K562 (cell line): ENCODE measurements at regions not wholly inside any gene's neighbourhood (a gene's known extent, or its start where the extent isn't known, plus 50 kb on each side); places are given as distances from the start of the nearest gene placed in this dataset.

Source experiments
- BRF1 ChIP-seq: IDR thresholded peaks from 3 replicates; pipeline ENCODE4 v1.6.1; 2011; ENCODE audit warnings: borderline replicate concordance, mild to moderate bottlenecking; ENCODE audit not compliant: insufficient read length; ENCODE audit errors: extremely low read depth
- MAFK ChIP-seq: IDR thresholded peaks from 2 replicates; pipeline ENCODE4 v1.6.1; 2011; ENCODE audit warnings: low read length, improper control_type of control experiment
- MEIS2 ChIP-seq: fragments of 450-650 bp; IDR thresholded peaks from 2 replicates; pipeline ENCODE4 v1.6.1; 2014; ENCODE audit warnings: mild to moderate bottlenecking; ENCODE audit not compliant: partially characterized antibody
- SRSF9 ChIP-seq: fragments of 200-400 bp; formaldehyde crosslinking; IDR thresholded peaks from 2 replicates; pipeline ENCODE4 v1.6.1; 2017; ENCODE audit warnings: low read depth, low read length, borderline replicate concordance
- ZNF140 ChIP-seq: fragments of 250-450 bp; sonication (Bioruptor Pico); IDR thresholded peaks from 2 replicates; pipeline ENCODE4 v1.8.0; 2021; ENCODE audit warnings: moderate library complexity, mild to moderate bottlenecking, inconsistent platforms
- ZNF584 ChIP-seq: fragments of 200-800 bp; sonication (Bioruptor generic); IDR thresholded peaks from 2 replicates; pipeline ENCODE4 v1.6.1; 2016; ENCODE audit warnings: low read depth, mild to moderate bottlenecking, missing genetic modification characterization, missing compliant biosample characterization
- ZNF778 ChIP-seq: fragments of 450-650 bp; formaldehyde crosslinking; IDR thresholded peaks from 2 replicates; pipeline ENCODE4 v1.4.0; 2020; ENCODE audit warnings: mild to moderate bottlenecking, moderate library complexity
- TF ChIP-seq, protein P1 (sequence below): fragments of 200-400 bp; formaldehyde crosslinking; IDR thresholded peaks from 2 replicates; pipeline ENCODE4 v1.6.1; 2017; ENCODE audit warnings: mild to moderate bottlenecking, low read depth, low read length, moderate library complexity
- TF ChIP-seq, protein P2 (sequence below): fragments of 200-600 bp; sonication (generic); IDR thresholded peaks from one replicate; pipeline ENCODE4 v1.6.1; 2012; ENCODE audit warnings: mild to moderate bottlenecking, low read depth, low read length, inconsistent platforms
- TF ChIP-seq, protein P3 (sequence below): fragments of 250-450 bp; sonication (Bioruptor Pico); IDR thresholded peaks from 2 replicates; pipeline ENCODE4 v1.4.0; 2020; ENCODE audit warnings: mild to moderate bottlenecking, moderate library complexity

DNA sequence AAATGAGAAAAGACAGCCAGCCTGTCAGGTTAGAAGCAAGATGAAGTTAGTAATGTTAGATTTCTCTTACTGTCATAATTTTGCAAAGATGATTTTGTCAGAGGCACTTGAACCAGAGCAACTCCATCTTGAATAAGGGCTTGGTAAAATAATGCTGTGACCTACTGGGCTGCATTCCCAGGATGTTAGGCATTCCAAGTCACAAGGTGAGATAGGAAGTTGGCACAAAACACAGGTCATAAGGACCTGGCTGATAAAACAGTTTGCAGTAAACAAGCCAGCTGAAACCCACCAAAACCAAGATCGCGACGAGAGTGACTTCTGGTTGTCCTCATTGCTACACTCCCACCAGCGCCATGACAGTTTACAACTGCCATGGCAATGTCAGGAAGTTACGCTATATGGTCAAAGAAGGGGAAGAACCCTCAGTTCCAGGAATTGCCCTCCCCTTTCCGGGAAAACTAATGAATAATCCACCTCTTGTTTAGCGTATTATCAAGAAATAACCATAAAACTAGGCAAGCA, 1313.5 kb upstream of the TMEM132C start (continued):
- TF ChIP-seq, protein P1, sequence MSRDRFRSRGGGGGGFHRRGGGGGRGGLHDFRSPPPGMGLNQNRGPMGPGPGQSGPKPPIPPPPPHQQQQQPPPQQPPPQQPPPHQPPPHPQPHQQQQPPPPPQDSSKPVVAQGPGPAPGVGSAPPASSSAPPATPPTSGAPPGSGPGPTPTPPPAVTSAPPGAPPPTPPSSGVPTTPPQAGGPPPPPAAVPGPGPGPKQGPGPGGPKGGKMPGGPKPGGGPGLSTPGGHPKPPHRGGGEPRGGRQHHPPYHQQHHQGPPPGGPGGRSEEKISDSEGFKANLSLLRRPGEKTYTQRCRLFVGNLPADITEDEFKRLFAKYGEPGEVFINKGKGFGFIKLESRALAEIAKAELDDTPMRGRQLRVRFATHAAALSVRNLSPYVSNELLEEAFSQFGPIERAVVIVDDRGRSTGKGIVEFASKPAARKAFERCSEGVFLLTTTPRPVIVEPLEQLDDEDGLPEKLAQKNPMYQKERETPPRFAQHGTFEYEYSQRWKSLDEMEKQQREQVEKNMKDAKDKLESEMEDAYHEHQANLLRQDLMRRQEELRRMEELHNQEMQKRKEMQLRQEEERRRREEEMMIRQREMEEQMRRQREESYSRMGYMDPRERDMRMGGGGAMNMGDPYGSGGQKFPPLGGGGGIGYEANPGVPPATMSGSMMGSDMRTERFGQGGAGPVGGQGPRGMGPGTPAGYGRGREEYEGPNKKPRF = no peak
- TF ChIP-seq SRSF9 (no peak), MAFK (no peak), ZNF140 (CRISPR knock-in tag) (0 out of 2 replicates have a peak, but pooled peaks have one; percentile 12), ZNF584 (peak; percentile 99), MEIS2 (peak; percentile 51), ZNF778 (no peak), BRF1 (no peak)
- TF ChIP-seq, protein P2, sequence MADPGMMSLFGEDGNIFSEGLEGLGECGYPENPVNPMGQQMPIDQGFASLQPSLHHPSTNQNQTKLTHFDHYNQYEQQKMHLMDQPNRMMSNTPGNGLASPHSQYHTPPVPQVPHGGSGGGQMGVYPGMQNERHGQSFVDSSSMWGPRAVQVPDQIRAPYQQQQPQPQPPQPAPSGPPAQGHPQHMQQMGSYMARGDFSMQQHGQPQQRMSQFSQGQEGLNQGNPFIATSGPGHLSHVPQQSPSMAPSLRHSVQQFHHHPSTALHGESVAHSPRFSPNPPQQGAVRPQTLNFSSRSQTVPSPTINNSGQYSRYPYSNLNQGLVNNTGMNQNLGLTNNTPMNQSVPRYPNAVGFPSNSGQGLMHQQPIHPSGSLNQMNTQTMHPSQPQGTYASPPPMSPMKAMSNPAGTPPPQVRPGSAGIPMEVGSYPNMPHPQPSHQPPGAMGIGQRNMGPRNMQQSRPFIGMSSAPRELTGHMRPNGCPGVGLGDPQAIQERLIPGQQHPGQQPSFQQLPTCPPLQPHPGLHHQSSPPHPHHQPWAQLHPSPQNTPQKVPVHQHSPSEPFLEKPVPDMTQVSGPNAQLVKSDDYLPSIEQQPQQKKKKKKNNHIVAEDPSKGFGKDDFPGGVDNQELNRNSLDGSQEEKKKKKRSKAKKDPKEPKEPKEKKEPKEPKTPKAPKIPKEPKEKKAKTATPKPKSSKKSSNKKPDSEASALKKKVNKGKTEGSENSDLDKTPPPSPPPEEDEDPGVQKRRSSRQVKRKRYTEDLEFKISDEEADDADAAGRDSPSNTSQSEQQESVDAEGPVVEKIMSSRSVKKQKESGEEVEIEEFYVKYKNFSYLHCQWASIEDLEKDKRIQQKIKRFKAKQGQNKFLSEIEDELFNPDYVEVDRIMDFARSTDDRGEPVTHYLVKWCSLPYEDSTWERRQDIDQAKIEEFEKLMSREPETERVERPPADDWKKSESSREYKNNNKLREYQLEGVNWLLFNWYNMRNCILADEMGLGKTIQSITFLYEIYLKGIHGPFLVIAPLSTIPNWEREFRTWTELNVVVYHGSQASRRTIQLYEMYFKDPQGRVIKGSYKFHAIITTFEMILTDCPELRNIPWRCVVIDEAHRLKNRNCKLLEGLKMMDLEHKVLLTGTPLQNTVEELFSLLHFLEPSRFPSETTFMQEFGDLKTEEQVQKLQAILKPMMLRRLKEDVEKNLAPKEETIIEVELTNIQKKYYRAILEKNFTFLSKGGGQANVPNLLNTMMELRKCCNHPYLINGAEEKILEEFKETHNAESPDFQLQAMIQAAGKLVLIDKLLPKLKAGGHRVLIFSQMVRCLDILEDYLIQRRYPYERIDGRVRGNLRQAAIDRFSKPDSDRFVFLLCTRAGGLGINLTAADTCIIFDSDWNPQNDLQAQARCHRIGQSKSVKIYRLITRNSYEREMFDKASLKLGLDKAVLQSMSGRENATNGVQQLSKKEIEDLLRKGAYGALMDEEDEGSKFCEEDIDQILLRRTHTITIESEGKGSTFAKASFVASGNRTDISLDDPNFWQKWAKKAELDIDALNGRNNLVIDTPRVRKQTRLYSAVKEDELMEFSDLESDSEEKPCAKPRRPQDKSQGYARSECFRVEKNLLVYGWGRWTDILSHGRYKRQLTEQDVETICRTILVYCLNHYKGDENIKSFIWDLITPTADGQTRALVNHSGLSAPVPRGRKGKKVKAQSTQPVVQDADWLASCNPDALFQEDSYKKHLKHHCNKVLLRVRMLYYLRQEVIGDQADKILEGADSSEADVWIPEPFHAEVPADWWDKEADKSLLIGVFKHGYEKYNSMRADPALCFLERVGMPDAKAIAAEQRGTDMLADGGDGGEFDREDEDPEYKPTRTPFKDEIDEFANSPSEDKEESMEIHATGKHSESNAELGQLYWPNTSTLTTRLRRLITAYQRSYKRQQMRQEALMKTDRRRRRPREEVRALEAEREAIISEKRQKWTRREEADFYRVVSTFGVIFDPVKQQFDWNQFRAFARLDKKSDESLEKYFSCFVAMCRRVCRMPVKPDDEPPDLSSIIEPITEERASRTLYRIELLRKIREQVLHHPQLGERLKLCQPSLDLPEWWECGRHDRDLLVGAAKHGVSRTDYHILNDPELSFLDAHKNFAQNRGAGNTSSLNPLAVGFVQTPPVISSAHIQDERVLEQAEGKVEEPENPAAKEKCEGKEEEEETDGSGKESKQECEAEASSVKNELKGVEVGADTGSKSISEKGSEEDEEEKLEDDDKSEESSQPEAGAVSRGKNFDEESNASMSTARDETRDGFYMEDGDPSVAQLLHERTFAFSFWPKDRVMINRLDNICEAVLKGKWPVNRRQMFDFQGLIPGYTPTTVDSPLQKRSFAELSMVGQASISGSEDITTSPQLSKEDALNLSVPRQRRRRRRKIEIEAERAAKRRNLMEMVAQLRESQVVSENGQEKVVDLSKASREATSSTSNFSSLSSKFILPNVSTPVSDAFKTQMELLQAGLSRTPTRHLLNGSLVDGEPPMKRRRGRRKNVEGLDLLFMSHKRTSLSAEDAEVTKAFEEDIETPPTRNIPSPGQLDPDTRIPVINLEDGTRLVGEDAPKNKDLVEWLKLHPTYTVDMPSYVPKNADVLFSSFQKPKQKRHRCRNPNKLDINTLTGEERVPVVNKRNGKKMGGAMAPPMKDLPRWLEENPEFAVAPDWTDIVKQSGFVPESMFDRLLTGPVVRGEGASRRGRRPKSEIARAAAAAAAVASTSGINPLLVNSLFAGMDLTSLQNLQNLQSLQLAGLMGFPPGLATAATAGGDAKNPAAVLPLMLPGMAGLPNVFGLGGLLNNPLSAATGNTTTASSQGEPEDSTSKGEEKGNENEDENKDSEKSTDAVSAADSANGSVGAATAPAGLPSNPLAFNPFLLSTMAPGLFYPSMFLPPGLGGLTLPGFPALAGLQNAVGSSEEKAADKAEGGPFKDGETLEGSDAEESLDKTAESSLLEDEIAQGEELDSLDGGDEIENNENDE = no peak
- TF ChIP-seq, protein P3, sequence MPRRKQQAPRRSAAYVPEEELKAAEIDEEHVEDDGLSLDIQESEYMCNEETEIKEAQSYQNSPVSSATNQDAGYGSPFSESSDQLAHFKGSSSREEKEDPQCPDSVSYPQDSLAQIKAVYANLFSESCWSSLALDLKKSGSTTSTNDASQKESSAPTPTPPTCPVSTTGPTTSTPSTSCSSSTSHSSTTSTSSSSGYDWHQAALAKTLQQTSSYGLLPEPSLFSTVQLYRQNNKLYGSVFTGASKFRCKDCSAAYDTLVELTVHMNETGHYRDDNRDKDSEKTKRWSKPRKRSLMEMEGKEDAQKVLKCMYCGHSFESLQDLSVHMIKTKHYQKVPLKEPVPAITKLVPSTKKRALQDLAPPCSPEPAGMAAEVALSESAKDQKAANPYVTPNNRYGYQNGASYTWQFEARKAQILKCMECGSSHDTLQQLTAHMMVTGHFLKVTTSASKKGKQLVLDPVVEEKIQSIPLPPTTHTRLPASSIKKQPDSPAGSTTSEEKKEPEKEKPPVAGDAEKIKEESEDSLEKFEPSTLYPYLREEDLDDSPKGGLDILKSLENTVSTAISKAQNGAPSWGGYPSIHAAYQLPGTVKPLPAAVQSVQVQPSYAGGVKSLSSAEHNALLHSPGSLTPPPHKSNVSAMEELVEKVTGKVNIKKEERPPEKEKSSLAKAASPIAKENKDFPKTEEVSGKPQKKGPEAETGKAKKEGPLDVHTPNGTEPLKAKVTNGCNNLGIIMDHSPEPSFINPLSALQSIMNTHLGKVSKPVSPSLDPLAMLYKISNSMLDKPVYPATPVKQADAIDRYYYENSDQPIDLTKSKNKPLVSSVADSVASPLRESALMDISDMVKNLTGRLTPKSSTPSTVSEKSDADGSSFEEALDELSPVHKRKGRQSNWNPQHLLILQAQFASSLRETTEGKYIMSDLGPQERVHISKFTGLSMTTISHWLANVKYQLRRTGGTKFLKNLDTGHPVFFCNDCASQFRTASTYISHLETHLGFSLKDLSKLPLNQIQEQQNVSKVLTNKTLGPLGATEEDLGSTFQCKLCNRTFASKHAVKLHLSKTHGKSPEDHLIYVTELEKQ (CRISPR knock-in tag) = peak; percentile 88
